Hindlimb muscle (tissue), 1 donor: ENCODE measurements at regions not wholly inside any gene's neighbourhood (a gene's known extent, or its start where the extent isn't known, plus 50 kb on each side); places are given as distances from the start of the nearest gene placed in this dataset.

ENCODE experiments used
- DNase-seq: peaks from one replicate; pipeline ENCODE4 v3.0.0-alpha.2; 2013

GRCh38 chr2:78865667-78866066 lies 159.8 kb upstream of the REG3G start:
- no peak for DNase-seq

- DNase-seq = no peak
These were observed 155.0 kb upstream of the REG3G start for GRCh38 chr2:78870343-78870967.

- DNase-seq = no peak
These were observed 152.0 kb upstream of the REG3G start for GRCh38 chr2:78873526-78873925.

DNA sequence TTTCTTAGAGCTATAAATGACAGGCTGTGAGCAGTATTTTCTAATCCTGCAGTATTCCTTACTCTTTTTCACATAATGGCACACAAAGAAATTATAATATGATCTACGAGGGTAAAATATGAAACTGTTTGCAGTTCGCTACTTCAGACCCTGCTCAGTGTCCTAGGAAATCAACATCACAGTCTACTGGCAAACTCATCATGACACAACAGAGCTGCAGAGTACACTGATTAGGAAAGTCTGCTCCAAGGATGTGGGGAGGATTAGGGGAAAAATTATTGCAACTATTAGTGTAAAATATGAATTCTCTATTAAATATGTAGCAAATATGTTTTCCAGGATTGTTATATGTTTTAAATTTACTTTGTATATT lies 149.2 kb upstream of the REG3G start:
- peak; percentile 3 for DNase-seq

- no peak for DNase-seq
These were observed 138.1 kb upstream of the REG3G start for GRCh38 chr2:78887446-78887845.

- DNase-seq = peak; percentile 6
These were observed 134.6 kb upstream of the REG3G start for GRCh38 chr2:78890935-78891334.

DNA sequence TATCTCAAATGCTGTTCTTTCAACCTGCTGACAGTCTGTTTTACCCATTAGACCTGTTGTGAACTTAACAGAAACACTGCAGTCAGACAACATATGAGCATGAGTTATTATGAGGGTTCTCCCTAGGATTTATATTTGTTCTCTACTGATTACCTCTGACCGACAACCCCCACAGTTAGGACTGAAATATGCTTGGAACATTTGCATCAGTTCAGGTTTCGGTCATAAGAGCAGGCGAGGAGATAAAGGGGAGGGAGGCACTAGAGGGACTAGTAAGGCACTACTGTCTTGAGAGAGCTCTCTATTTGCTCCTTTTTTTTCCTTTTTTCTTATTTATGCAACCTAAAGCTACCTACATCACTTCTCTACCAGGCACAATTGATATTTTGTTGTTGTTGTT lies 133.2 kb upstream of the REG3G start:
- DNase-seq = no peak

- no peak for DNase-seq
These were observed 130.5 kb upstream of the REG3G start for GRCh38 chr2:78895022-78895421.

GRCh38 chr2:78896536-78896935 lies 129.0 kb upstream of the REG3G start:
- no peak for DNase-seq

DNA sequence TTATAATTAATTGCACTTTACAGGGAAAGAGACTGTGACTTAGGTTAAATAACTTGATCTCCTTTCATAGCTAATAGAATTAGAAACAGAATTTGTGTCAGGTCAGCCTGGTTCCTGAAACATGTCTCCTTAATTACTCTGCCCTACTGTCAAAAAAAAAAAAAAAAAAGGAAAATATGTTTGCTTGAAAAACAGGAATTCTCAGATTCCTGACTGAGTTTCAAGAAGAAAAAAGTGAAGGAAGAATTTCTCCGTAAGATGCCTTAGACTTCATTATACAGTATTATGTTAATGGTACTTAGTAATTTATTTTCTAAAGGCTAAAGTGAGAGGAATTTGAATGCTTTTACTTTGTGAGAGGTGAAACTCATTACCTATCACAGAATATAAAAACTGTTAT lies 118.4 kb upstream of the REG3G start:
- no peak for DNase-seq

DNA sequence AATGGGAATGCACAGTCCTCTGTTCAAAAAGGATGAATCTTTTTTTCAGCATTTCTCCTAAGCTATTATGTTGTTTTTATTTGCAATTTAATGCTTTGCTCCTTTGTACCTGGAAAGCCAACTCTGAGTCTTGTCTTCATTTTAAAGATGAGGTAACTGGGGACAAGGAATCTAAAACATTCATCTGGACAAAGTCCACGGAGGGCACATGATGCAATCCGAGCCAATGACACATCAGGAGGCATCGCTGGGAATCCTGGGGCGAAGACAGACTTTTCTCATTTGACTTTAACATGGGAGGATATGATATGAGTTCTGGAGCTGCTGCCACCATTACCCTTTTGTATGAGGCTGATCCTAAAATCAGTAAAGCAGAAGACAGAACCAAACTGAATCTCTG lies 116.5 kb upstream of the REG3G start:
- no peak for DNase-seq

DNA sequence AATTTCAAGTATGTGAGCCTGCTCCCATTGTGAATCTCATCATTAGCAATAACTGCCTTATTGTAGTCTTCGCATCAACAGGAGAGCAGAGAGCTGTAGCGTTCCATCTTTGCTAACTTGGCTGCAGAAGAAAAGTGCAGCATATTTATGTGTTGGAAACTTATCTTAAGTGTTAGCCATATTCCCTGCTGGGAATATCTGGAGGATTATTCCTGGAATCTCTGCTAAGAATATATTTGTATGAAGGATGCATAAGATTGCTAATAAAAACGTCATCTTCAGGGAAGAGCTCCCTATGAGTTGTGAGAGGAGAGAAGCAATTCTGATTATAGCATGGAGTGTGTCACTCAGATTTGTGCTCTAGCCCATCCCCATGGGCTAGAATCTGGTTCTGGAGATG lies 115.1 kb upstream of the REG3G start:
- DNase-seq = no peak

DNA sequence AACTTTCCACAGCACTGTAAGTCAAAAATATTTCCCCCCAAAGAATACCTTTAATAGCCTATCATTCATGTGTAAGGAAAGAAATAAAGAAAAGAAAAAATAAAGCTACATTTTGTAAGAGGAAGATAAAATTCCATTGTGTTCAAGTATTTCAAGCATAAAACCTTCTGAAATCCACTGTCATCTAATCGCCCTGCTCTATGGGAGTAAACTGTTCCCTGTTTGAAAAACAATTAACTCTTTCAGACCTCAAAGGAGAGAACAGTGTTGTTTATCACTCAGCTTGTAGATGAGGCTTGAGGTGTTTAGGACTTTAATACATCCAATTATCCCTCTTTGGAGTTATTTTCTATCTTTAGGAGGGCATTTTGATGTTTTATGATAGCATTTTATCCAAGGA lies 112.2 kb upstream of the REG3G start:
- DNase-seq = no peak

- no peak for DNase-seq
These were observed 100.2 kb upstream of the REG3G start for GRCh38 chr2:78925258-78925657.

DNA sequence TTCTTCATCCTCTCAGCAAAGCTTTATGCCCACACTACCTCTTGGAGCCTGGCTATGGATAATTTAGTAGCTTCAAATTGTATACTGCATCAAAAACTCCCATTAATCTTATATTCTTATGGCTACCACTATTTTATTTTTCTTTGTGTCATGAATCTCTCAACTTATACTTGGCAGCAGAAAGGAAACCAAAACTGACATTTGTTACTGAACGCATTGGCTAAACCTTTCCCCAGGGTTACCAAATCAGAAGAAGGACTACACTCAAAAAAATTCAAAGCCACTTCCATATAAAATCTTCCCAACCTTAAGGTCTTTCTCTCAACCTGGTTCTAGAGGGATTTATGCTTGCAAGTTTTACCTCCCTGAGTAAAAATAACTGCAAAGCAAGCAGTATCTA lies 97.0 kb upstream of the REG3G start:
- no peak for DNase-seq

- DNase-seq = no peak
These were observed 84.5 kb upstream of the REG3G start for GRCh38 chr2:78940998-78941397.

DNA sequence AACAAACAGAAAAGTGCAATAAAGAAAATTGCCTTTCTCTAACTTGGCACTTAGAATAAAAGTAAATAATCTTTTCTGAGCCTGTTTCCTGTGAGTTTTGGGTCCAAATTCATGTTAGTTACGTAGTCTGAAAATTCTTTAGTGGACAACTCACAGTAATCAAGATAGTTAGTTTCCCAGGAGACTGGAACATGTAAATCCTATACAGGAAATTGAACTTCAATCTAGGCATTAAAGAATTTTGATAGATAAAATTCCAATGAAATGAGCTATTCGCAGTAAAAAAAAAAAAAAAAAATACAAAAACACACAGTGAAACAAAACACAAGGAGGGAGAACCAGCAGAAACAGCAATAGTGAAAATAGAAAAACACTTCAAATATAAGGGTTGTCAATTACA lies 83.8 kb upstream of the REG3G start:
- no peak for DNase-seq

DNA sequence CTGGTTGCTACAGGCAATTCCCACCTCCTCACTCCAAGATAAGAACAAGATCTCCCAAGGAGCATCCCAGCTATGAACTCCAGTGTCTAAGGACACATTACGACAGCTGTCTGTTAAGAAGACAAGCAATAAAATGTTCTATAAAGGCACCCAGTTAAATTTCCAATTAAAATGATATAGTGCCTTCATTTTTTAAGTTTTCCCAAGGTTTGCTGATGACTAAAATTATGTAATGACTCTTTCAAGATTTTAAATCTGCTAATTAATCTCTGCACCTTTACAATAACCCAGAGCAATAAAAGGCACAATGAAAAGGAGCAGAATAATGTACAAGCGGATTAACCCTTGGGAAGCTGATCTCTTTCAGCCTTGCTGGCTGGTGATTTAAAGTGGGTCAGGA lies 61.6 kb upstream of the REG3G start:
- no peak for DNase-seq

DNA sequence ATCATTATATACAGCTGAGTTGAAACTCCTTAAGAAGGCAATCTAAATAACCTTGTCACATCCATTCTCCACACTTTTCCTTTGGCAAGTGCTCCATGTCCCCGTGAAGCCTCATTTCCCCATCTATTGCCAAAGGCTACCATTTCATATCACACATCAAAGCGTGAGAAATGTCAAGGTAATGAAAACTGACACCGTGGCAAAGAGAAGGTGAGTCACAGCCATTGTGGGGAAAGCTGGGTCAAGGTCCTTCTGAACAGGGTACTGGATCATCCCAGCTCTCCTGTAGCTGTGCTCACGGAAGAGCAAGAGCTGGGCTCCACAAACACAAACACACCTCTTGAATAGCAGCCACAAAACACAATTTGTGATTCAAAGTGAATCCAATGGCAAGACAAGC lies 58.2 kb upstream of the REG3G start:
- no peak for DNase-seq

GRCh38 chr2:78973630-78974029 lies 51.9 kb upstream of the REG3G start:
- DNase-seq = no peak
